HG02973 (cell line): ENCODE measurements at regions not wholly inside any gene's neighbourhood (a gene's known extent, or its start where the extent isn't known, plus 50 kb on each side); places are given as distances from the start of the nearest gene placed in this dataset.
"Not testable (repeated sequence)": the region's sequence is repeated elsewhere in the genome, so short reads cannot be mapped to it uniquely, and the experiment has no call there.

Experiments used
- ATAC-seq: cut with Tn5 transposase; IDR thresholded peaks from one replicate; pipeline ENCODE4 v1.9.1; 2021; ENCODE audit warnings: moderate library complexity; ENCODE audit not compliant: unreplicated experiment

- ATAC-seq, result not testable (repeated sequence)
These were observed 319.6 kb upstream of the FGF16 start for GRCh38 chrX:77127571-77127970.

GRCh38 chrX:77143907-77144306 is 303.3 kb upstream of the FGF16 start:
- ATAC-seq, result no peak

- no peak for ATAC-seq
These were observed 286.9 kb upstream of the FGF16 start for GRCh38 chrX:77160301-77160700.

GRCh38 chrX:77162777-77163176 is 284.4 kb upstream of the FGF16 start:
- ATAC-seq, result no peak

- ATAC-seq, result no peak
These were observed 279.2 kb upstream of the FGF16 start for GRCh38 chrX:77167993-77168392.

- no peak for ATAC-seq
These were observed 272.3 kb upstream of the FGF16 start for GRCh38 chrX:77174680-77175519.

GRCh38 chrX:77200663-77201062 is 246.5 kb upstream of the FGF16 start:
- ATAC-seq, result no peak

GRCh38 chrX:77223046-77223445 is 224.1 kb upstream of the FGF16 start:
- ATAC-seq, result no peak

- ATAC-seq, result no peak
These were observed 182.7 kb upstream of the FGF16 start for GRCh38 chrX:77264490-77264889.

- no peak for ATAC-seq
These were observed 171.8 kb upstream of the FGF16 start for GRCh38 chrX:77275392-77275791.

- ATAC-seq, result no peak
These were observed 170.4 kb upstream of the FGF16 start for GRCh38 chrX:77276742-77277141.

- no peak for ATAC-seq
These were observed 169.3 kb upstream of the FGF16 start for GRCh38 chrX:77277911-77278310.

GRCh38 chrX:77279373-77279772 is 167.8 kb upstream of the FGF16 start:
- not testable (repeated sequence) for ATAC-seq

GRCh38 chrX:77293331-77293995 is 153.7 kb upstream of the FGF16 start:
- ATAC-seq, result no peak

GRCh38 chrX:77298296-77298695 is 148.9 kb upstream of the FGF16 start:
- no peak for ATAC-seq

GRCh38 chrX:77298790-77299189 is 148.4 kb upstream of the FGF16 start:
- no peak for ATAC-seq

GRCh38 chrX:77299549-77299948 is 147.6 kb upstream of the FGF16 start:
- ATAC-seq, result no peak

- ATAC-seq, result no peak
These were observed 105.2 kb upstream of the FGF16 start for GRCh38 chrX:77342004-77342403.

GRCh38 chrX:77346859-77347258 is 100.3 kb upstream of the FGF16 start:
- ATAC-seq, result no peak

- no peak for ATAC-seq
These were observed 99.6 kb upstream of the FGF16 start for GRCh38 chrX:77347572-77347971.

GRCh38 chrX:77389891-77390290 is 57.3 kb upstream of the FGF16 start:
- ATAC-seq, result no peak

- not testable (repeated sequence) for ATAC-seq
These were observed 56.8 kb upstream of the FGF16 start for GRCh38 chrX:77390365-77390764.
